ENCODE measurements at regions not wholly inside any gene's neighbourhood (a gene's known extent, or its start where the extent isn't known, plus 50 kb on each side); places are given as distances from the start of the nearest gene placed in this dataset.

DNA sequence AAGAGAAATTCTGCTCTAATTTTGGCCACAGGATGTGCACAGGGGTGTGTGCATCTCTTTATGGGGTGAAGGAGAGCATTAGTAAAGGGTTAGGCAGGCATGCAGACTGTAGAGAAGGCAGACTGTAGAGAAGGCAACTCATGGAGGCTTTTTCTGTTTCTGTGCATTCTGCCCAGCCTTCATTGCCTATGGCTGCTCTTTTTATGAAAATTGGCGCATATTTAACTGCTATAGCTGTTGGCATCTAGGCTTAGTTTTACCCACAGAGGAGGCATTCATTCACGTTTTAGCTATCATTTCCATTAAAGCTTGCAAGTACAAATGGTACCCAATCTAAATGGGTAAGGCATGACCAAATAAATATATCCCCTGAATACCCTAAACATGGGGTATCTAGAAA, 286.8 kb upstream of the ID4 start:
- TF ChIP-seq CTCF (IDR thresholded peaks at IDR 0.05; ENCODE audit: unreplicated experiment) = no peak
- Mint-ChIP-seq H3K27ac (no peak overlapping the region), H3K27me3 (ENCODE audit: low read depth) (no peaks in the 10 kb centered on the region), H3K9me3 (peaks cover 8% of the 10 kb centered on the region), H3K36me3 (no peaks in the 10 kb centered on the region), H3K4me3 (no peak overlapping the region), H3K4me1 (peaks cover 9% of the 10 kb centered on the region)
- DNase-seq (ENCODE audit: low spot score in 2 of 2, unreplicated experiment in 2 of 2) = no peak

DNA sequence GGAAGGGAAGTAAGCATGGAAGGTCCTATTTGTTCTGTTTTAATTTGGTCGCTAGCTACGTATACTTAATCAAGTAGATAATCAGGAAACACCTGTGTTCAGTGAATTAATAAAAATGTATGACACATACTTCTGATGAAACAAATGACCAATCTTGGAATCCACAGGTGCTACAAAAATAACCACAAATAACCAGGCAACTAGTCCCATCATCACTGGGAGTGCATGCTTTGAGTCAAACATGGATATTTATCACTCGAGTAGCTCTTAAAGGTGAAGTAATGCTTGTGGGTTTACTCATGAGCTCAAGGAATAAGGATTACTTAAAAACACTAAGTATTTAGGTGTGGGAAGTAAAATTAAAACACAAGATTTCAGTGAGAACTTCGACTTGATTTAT, 285.6 kb upstream of the ID4 start:
- H3K27ac Mint-ChIP-seq = no peak overlapping the region
- no peak overlapping the region for H3K4me3 Mint-ChIP-seq
- no peak for DNase-seq (ENCODE audit: low spot score in 2 of 2, unreplicated experiment in 2 of 2)
- H3K9me3 Mint-ChIP-seq = peaks cover 8% of the 10 kb centered on the region
- H3K36me3 Mint-ChIP-seq = no peaks in the 10 kb centered on the region
- no peak for TF ChIP-seq CTCF (IDR thresholded peaks at IDR 0.05; ENCODE audit: unreplicated experiment)
- H3K27me3 Mint-ChIP-seq (ENCODE audit: low read depth) = no peaks in the 10 kb centered on the region
- H3K4me1 Mint-ChIP-seq = peaks cover 6% of the 10 kb centered on the region

- no peak overlapping the region for H3K4me3 Mint-ChIP-seq
- DNase-seq (ENCODE audit: low spot score in 2 of 2, unreplicated experiment in 2 of 2) = no peak
- no peak for TF ChIP-seq CTCF (IDR thresholded peaks at IDR 0.05; ENCODE audit: unreplicated experiment)
- no peak overlapping the region for H3K27ac Mint-ChIP-seq
- peaks cover 8% of the 10 kb centered on the region for H3K9me3 Mint-ChIP-seq
- peaks cover 6% of the 10 kb centered on the region for H3K4me1 Mint-ChIP-seq
- H3K36me3 Mint-ChIP-seq = no peaks in the 10 kb centered on the region
- H3K27me3 Mint-ChIP-seq (ENCODE audit: low read depth) = no peaks in the 10 kb centered on the region
These were observed 285.1 kb upstream of the ID4 start for GRCh38 chr6:19552076-19552475.

DNA sequence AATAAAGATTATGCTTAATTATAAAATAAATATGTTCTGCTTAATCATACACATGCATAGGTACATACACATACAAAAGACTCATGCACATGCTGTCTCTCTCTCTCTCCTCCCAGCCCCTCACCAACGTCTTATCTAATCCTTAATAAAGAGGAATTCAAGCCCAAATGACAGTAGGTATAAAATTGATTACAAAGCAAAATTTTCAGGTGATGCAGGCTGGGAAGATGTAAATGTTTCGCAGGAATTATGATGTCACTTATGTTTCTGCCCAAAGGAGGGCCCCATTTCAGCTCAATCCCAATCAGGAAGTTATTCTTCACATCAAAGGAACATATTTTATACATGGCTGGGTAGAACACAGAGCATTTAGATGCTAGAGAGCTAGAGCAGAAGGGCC, 284.6 kb upstream of the ID4 start:
- Mint-ChIP-seq H3K27ac (no peak overlapping the region), H3K36me3 (no peaks in the 10 kb centered on the region), H3K4me1 (peaks cover 6% of the 10 kb centered on the region), H3K27me3 (ENCODE audit: low read depth) (no peaks in the 10 kb centered on the region), H3K9me3 (peaks cover 8% of the 10 kb centered on the region), H3K4me3 (no peak overlapping the region)
- no peak for TF ChIP-seq CTCF (IDR thresholded peaks at IDR 0.05; ENCODE audit: unreplicated experiment)
- no peak for DNase-seq (ENCODE audit: low spot score in 2 of 2, unreplicated experiment in 2 of 2)

- Mint-ChIP-seq H3K27ac (no peak overlapping the region), H3K27me3 (ENCODE audit: low read depth) (no peaks in the 10 kb centered on the region), H3K4me1 (peaks cover 6% of the 10 kb centered on the region), H3K4me3 (no peak overlapping the region), H3K9me3 (peaks cover 8% of the 10 kb centered on the region), H3K36me3 (no peaks in the 10 kb centered on the region)
- no peak for DNase-seq (ENCODE audit: low spot score in 2 of 2, unreplicated experiment in 2 of 2)
- TF ChIP-seq CTCF (IDR thresholded peaks at IDR 0.05; ENCODE audit: unreplicated experiment) = no peak
These were observed 282.6 kb upstream of the ID4 start for GRCh38 chr6:19554356-19555225.
